Endothelial cell of umbilical vein (primary cell): ENCODE measurements at regions not wholly inside any gene's neighbourhood (a gene's known extent, or its start where the extent isn't known, plus 50 kb on each side); places are given as distances from the start of the nearest gene placed in this dataset.

Experiments
- BruUV-seq: library from RNA; stranded (reverse); fragments of 400-500 nt; replicated peaks from 2 replicates; lab custom pipeline; 2021; lab: Mats Ljungman, UMichigan
- CTCF ChIA-PET: fragments of 300-600, 350-600 bp; sonication (Branson Sonifier 250); formaldehyde crosslinking; loops from one replicate; lab custom pipeline; 2021; ENCODE audit warnings: antibody characterized with exemption, inconsistent platforms; lab: Charles Lee
- POLR2A ChIA-PET: fragments of 300-600, 350-600 bp; sonication (Branson Sonifier 250); formaldehyde crosslinking; loops from one replicate; lab custom pipeline; 2021; ENCODE audit warnings: antibody characterized with exemption, inconsistent platforms; lab: Charles Lee
- DNase-seq: peaks from one replicate; pipeline ENCODE4 v3.0.0-alpha.2; 2011; ENCODE audit warnings: low read depth, low spot score
- FAIRE-seq: peaks from 2 replicates; lab custom pipeline; 2011; peaks lifted over from hg19 to GRCh38; lab: Jason Lieb, UNC
- H2AFZ ChIP-seq: 2 replicates; pipeline ENCODE4 v1.6.0; 2012; ENCODE audit warnings: low read depth, low read length, control low read depth, inconsistent platforms
- H3K27ac ChIP-seq: 2 replicates; pipeline ENCODE4 v1.5.1; 2011; ENCODE audit warnings: low read depth, mild to moderate bottlenecking, control low read depth, low read length, moderate library complexity; ENCODE audit not compliant: insufficient read depth
- H3K27me3 ChIP-seq, 2 experiments: 2 replicates each; pipeline versions ENCODE4 v1.6.0 to v1.6.1; 2011; ENCODE audit warnings: low read length in 2 of 2, mixed read lengths in 1 of 2; ENCODE audit not compliant: control insufficient read depth in 2 of 2, insufficient read depth in 2 of 2
- H3K36me3 ChIP-seq, 2 experiments: 2 replicates in 1 of 2; 3 replicates in 1 of 2; pipeline ENCODE4 v1.5.1; 2011; ENCODE audit warnings: low read length in 2 of 2, mild to moderate bottlenecking in 1 of 2, moderate library complexity in 1 of 2; ENCODE audit not compliant: control insufficient read depth in 2 of 2, insufficient read depth in 2 of 2; ENCODE audit errors: extremely low read depth in 1 of 2
- H3K4me1 ChIP-seq: 3 replicates; pipeline ENCODE4 v1.5.1; 2011; ENCODE audit warnings: mild to moderate bottlenecking, low read length; ENCODE audit not compliant: control insufficient read depth, insufficient read depth; ENCODE audit errors: extremely low read depth
- H3K4me2 ChIP-seq: 2 replicates; pipeline ENCODE4 v1.6.1; 2011; ENCODE audit warnings: low read length, control low read depth, mixed read lengths; ENCODE audit not compliant: insufficient read depth
- H3K4me3 ChIP-seq, 3 experiments: fragments of 200-600 bp in 1 of 3; sonication (generic), shearing (Covaris generic) in 1 of 3; replicated peaks in 1 of 3; 2 replicates each; pipeline ENCODE4 v1.5.1; 2011 to 2016; ENCODE audit warnings: control low read depth in 3 of 3, low read length in 3 of 3, mild to moderate bottlenecking in 2 of 3, inconsistent platforms in 1 of 3, low read depth in 1 of 3, moderate library complexity in 1 of 3; ENCODE audit not compliant: insufficient read depth in 1 of 3
- H3K79me2 ChIP-seq: 2 replicates; pipeline ENCODE4 v1.6.0; 2012; ENCODE audit warnings: low read length, inconsistent platforms; ENCODE audit not compliant: control insufficient read depth, insufficient read depth
- H3K9ac ChIP-seq: replicated peaks from 2 replicates; pipeline ENCODE3; 2011; ENCODE audit warnings: low read length, control low read depth; ENCODE audit not compliant: insufficient read depth; ENCODE audit errors: extremely low read depth
- H3K9me1 ChIP-seq: replicated peaks from 3 replicates; pipeline ENCODE4 v1.6.0; 2011; ENCODE audit warnings: mild to moderate bottlenecking, low read length; ENCODE audit not compliant: control insufficient read depth, insufficient read depth; ENCODE audit errors: extremely low read depth
- H3K9me3 ChIP-seq: replicated peaks from 2 replicates; pipeline ENCODE4 v1.5.1; 2012; ENCODE audit warnings: low read length, inconsistent platforms; ENCODE audit not compliant: control insufficient read depth, insufficient read depth
- H4K20me1 ChIP-seq: replicated peaks from 2 replicates; pipeline ENCODE3; 2011; ENCODE audit warnings: mild to moderate bottlenecking, low read length; ENCODE audit not compliant: control insufficient read depth, insufficient read depth; ENCODE audit errors: extremely low read depth
- CTCF ChIP-seq, 2 donors: IDR thresholded peaks; 1 replicate in 1 of 2; 2 replicates in 1 of 2; pipeline ENCODE4 v1.5.1; 2011; ENCODE audit warnings: low read length in 2 of 2, mild to moderate bottlenecking in 2 of 2, moderate library complexity in 2 of 2, control low read depth in 1 of 2, inconsistent platforms in 1 of 2, low read depth in 1 of 2; ENCODE audit not compliant: insufficient read depth in 1 of 2; ENCODE audit errors: extremely low read depth in 1 of 2
- EZH2 ChIP-seq: IDR thresholded peaks from 2 replicates; pipeline ENCODE4 v1.6.1; 2012; ENCODE audit warnings: borderline replicate concordance, low read depth, mild to moderate bottlenecking, moderate library complexity, low read length, inconsistent platforms; ENCODE audit not compliant: severe bottlenecking
- MAX ChIP-seq: IDR thresholded peaks from 2 replicates; pipeline ENCODE4 v1.6.1; 2011; ENCODE audit not compliant: insufficient read depth, insufficient read length
- dilution Hi-C: fragments of 300-500 bp; cut with MboI; formaldehyde crosslinking; loops from one replicate; pipeline ENCODE4 v1.15.0; 2019; ENCODE audit warnings: low sequenced_read_pairs; ENCODE audit not compliant: extremely low pct_ligation_motif_present
- intact Hi-C: fragments of 100-400 bp; cut with micrococcal nuclease; formaldehyde crosslinking; loops from one replicate; pipeline ENCODE4 v1.10.0; 2022

GRCh38 chr1:56002231-56002630 lies 577.1 kb downstream of the PLPP3 start:
- H3K9me1 ChIP-seq = no peaks in the 10 kb centered on the region

More at GRCh38 chr1:56002231-56002630, 577.1 kb downstream of the PLPP3 start:
- intact Hi-C loops = no loop called here
- TF ChIP-seq EZH2 (no peak), MAX (no peak), CTCF (IDR thresholded peaks at IDR 0.05; ENCODE audit: extremely low read depth in 1 of 2, insufficient read depth in 1 of 2, low read depth in 1 of 2, low read length in 2 of 2) (no peak)
- Histone ChIP-seq H4K20me1 (no peaks in the 10 kb centered on the region), H2AFZ (no peak overlapping the region), H3K4me2 (no peak overlapping the region), H3K27ac (no peak overlapping the region), H3K9me3 (no peaks in the 10 kb centered on the region), H3K36me3 (no peaks in the 10 kb centered on the region), H3K79me2 (no peaks in the 10 kb centered on the region), H3K9ac (no peak overlapping the region), H3K4me1 (no peaks in the 10 kb centered on the region), H3K4me3 (no peak overlapping the region), H3K27me3 (no peaks in the 10 kb centered on the region)
- BruUV-seq = no TSS peak
- dilution Hi-C loops = no loop called here
- ChIA-PET CTCF (no interaction called here), POLR2A (no interaction called here)
- FAIRE-seq = no peak
- no peak for DNase-seq
